Uterus (tissue), 3 donors: ENCODE measurements at regions not wholly inside any gene's neighbourhood (a gene's known extent, or its start where the extent isn't known, plus 50 kb on each side); places are given as distances from the start of the nearest gene placed in this dataset.

ENCODE experiments used
- DNase-seq, 2 donors: peaks; one replicate each; pipeline ENCODE4 v3.0.0-alpha.2; 2019 to 2020
- H3K27ac ChIP-seq, 2 donors: fragments of 200-600 bp; sonication (generic); 1 replicate in 1 of 2; 2 replicates in 1 of 2; pipeline ENCODE4 v1.5.1; 2016 to 2018
- H3K27me3 ChIP-seq, 2 donors: fragments of 200-600 bp; sonication (generic); one replicate each; pipeline ENCODE4 v1.5.1; 2018 to 2019; ENCODE audit warnings: control low read depth in 1 of 2
- H3K36me3 ChIP-seq, 2 donors: fragments of 200-600 bp; sonication (generic); one replicate each; pipeline ENCODE4 v1.5.1; 2019; ENCODE audit warnings: control low read depth in 1 of 2
- H3K4me1 ChIP-seq, 2 donors: fragments of 200-600 bp; sonication (generic); one replicate each; pipeline ENCODE4 v1.5.1; 2018 to 2019; ENCODE audit warnings: control low read depth in 1 of 2
- H3K4me3 ChIP-seq, 2 donors: fragments of 200-600 bp; sonication (generic); 1 replicate in 1 of 2; 2 replicates in 1 of 2; pipeline ENCODE4 v1.5.1; 2018 to 2019; ENCODE audit warnings: mild to moderate bottlenecking in 1 of 2
- H3K9me3 ChIP-seq, 2 donors: fragments of 200-600 bp; sonication (generic); one replicate each; pipeline ENCODE4 v1.5.1; 2019; ENCODE audit warnings: control low read depth in 1 of 2
- POLR2A ChIP-seq, 2 donors: fragments of 450-650 bp; IDR thresholded peaks; one replicate each; pipeline ENCODE4 v1.6.1; 2016; ENCODE audit warnings: antibody characterized with exemption in 2 of 2, mild to moderate bottlenecking in 1 of 2, moderate library complexity in 1 of 2
- intact Hi-C: fragments of 100-400 bp; cut with DNase I; formaldehyde crosslinking; loops from one replicate; pipeline ENCODE4 v1.15.1; 2023; ENCODE audit warnings: low total_unique reads
- TF ChIP-seq, protein P1 (sequence below), 4 experiments: fragments of 200-600 bp in 2 of 4; fragments of 450-650 bp in 2 of 4; sonication (generic) in 2 of 4; IDR thresholded peaks; one replicate each; pipeline ENCODE4 v1.5.1; 2016 to 2019; ENCODE audit warnings: antibody characterized with exemption in 4 of 4, mild to moderate bottlenecking in 2 of 4, moderate library complexity in 1 of 4
- donor health status: DM: yes; HTN: yes; CAD: no.

DNA sequence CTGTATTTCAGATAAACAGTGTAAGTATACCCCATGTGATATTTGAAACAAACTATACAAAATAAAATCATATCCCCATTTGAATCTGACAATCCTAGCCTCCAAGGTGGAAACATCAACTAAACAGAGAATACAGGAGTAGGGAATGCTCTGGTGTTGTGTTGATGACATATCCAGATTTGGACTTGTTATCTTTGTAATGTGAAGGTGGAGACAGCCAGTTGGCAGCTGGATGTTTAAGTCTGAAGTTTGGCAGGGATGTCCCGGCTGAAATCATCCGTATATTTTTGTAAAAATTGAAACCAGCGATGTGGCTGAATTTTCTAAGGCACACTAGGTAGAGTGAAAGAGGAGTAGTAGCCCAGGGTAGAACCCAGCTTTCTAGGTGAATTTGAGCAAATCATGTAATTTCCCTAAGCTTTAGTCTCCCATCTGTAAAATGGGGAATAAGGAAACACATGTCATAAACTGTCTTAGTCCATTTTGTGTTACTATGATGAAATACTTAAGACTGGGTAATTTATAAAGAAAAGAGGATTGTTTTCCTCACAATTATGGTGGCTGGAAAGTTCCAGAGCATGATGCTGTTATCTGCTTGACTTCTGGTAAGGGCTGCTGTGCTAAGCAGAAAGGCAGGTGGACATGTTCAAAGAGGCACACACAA is 246.6 kb upstream of the APCDD1 start:
- H3K4me1 ChIP-seq, result no peaks in the 10 kb centered on the region
- intact Hi-C loops, result no loop called here
- no peak for DNase-seq
- H3K27ac ChIP-seq, result peak overlapping the region in 1 of 2 donors; percentile 39
- H3K27me3 ChIP-seq, result no peaks in the 10 kb centered on the region
- no peaks in the 10 kb centered on the region for H3K36me3 ChIP-seq
- H3K9me3 ChIP-seq, result no peaks in the 10 kb centered on the region
- H3K4me3 ChIP-seq, result no peak overlapping the region
- TF ChIP-seq POLR2A (IDR thresholded peaks at IDR 0.05), result no peak
- TF ChIP-seq, protein P1, sequence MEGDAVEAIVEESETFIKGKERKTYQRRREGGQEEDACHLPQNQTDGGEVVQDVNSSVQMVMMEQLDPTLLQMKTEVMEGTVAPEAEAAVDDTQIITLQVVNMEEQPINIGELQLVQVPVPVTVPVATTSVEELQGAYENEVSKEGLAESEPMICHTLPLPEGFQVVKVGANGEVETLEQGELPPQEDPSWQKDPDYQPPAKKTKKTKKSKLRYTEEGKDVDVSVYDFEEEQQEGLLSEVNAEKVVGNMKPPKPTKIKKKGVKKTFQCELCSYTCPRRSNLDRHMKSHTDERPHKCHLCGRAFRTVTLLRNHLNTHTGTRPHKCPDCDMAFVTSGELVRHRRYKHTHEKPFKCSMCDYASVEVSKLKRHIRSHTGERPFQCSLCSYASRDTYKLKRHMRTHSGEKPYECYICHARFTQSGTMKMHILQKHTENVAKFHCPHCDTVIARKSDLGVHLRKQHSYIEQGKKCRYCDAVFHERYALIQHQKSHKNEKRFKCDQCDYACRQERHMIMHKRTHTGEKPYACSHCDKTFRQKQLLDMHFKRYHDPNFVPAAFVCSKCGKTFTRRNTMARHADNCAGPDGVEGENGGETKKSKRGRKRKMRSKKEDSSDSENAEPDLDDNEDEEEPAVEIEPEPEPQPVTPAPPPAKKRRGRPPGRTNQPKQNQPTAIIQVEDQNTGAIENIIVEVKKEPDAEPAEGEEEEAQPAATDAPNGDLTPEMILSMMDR (IDR thresholded peaks at IDR 0.05), result no peak

- DNase-seq, result no peak
- H3K36me3 ChIP-seq, result no peaks in the 10 kb centered on the region
- no peaks in the 10 kb centered on the region for H3K4me1 ChIP-seq
- no peak overlapping the region for H3K4me3 ChIP-seq
- intact Hi-C loops, result no loop called here
- H3K27ac ChIP-seq, result no peak overlapping the region
- TF ChIP-seq, protein P1 (IDR thresholded peaks at IDR 0.05), result no peak
- TF ChIP-seq POLR2A (IDR thresholded peaks at IDR 0.05), result no peak
- H3K9me3 ChIP-seq, result no peaks in the 10 kb centered on the region
- H3K27me3 ChIP-seq, result no peaks in the 10 kb centered on the region
Measured at GRCh38 chr18:10209302-10209701, 245.1 kb upstream of the APCDD1 start.

DNA sequence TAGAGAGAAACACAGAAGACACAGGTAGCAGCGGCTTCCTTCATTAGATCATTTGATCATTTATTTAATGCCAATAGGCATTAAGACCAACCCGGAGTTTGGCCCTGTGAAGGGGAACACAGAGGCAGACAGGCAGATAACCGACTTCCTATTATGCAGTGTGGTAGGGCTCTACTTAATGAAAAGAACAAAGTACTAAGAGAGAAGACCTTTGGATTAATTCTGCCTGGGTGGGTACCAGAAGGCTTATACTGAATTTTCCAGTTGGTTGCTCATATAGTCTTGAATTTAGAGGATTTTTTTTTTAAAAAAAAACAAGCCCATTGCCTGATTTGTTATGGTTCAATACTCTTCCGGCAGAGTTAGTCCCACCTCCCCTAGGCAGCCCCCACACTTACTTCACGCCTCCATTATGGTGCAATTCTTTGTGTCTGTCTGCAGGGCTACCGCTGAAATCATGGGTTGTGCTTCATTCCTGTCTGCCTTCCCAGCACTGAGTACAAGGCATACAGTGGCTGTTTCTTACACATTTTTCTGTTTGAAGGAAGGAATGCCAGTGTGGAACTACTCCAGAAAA is 244.3 kb upstream of the APCDD1 start:
- no peak overlapping the region for H3K4me3 ChIP-seq
- no peaks in the 10 kb centered on the region for H3K9me3 ChIP-seq
- H3K27me3 ChIP-seq, result no peaks in the 10 kb centered on the region
- H3K36me3 ChIP-seq, result no peaks in the 10 kb centered on the region
- intact Hi-C loops, result no loop called here
- TF ChIP-seq, protein P1 (IDR thresholded peaks at IDR 0.05), result no peak
- TF ChIP-seq POLR2A (IDR thresholded peaks at IDR 0.05), result no peak
- no peaks in the 10 kb centered on the region for H3K4me1 ChIP-seq
- no peak for DNase-seq
- H3K27ac ChIP-seq, result no peak overlapping the region

DNA sequence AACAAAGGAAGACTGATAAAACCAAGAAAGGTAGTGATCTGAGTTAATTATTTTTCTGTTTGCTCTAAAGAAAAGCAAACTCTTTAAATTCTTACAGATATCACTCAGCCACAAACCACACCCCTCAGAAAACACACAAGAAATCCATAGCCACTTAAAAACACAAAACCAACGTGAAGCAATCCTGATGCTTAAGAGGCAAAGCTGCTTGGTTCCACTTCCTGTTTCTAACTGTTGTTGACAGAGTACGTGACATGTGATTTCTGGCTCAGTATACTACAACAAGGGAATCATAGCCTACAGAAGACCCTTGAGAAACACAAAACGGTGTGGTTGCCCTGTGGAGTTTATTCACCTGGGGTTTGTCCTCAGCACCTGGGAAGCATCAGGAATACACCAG is 240.9 kb upstream of the APCDD1 start:
- no peak for DNase-seq

GRCh38 chr18:10215446-10215845 is 239.0 kb upstream of the APCDD1 start:
- DNase-seq, result no peak
- no peak for TF ChIP-seq POLR2A (IDR thresholded peaks at IDR 0.05)
- TF ChIP-seq, protein P1 (IDR thresholded peaks at IDR 0.05), result no peak
- H3K27ac ChIP-seq, result no peak overlapping the region
- H3K4me3 ChIP-seq, result no peak overlapping the region
- no peaks in the 10 kb centered on the region for H3K36me3 ChIP-seq
- no peaks in the 10 kb centered on the region for H3K9me3 ChIP-seq
- intact Hi-C loops, result no loop called here
- no peaks in the 10 kb centered on the region for H3K4me1 ChIP-seq
- H3K27me3 ChIP-seq, result no peaks in the 10 kb centered on the region

More for the DNA sequence above, 240.9 kb upstream of the APCDD1 start:
- Histone ChIP-seq H3K27ac (no peak overlapping the region), H3K36me3 (no peaks in the 10 kb centered on the region), H3K4me1 (no peaks in the 10 kb centered on the region), H3K9me3 (no peaks in the 10 kb centered on the region), H3K27me3 (no peaks in the 10 kb centered on the region), H3K4me3 (no peak overlapping the region)
- intact Hi-C loops, result no loop called here
- TF ChIP-seq, protein P1 (IDR thresholded peaks at IDR 0.05), result no peak
- TF ChIP-seq POLR2A (IDR thresholded peaks at IDR 0.05), result no peak
